ENCODE measurements at regions not wholly inside any gene's neighbourhood (a gene's known extent, or its start where the extent isn't known, plus 50 kb on each side); places are given as distances from the start of the nearest gene placed in this dataset.

DNA sequence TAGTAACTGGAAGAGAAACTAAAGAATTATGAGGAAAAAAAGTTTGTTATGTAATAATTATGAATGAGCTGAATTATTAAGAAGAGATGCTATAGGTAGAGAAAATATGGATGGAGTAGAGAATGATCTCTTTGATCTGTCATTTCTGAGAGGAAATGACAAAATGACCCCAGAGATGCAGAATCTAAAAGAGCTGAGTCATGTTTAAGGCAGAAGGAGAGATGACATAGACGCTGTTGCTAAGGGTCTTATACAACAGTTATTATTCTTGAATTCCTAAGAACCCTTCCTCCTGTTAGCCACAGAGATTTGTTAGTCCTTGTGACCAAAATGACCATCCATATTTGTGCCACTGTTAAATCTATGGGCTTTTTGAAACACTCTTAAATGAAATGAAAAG, 58.3 kb upstream of the FREM2 start:
- H3K4me1 ChIP-seq (ENCODE audit: low read length) = no peaks in the 10 kb centered on the region
- 0 out of 2 replicates have a peak, but pooled peaks cover 2% of the 10 kb centered on the region for H3K27me3 ChIP-seq (ENCODE audit: low read length)
- no peak for DNase-seq
- H3K9me2 ChIP-seq (replicated peaks; ENCODE audit: insufficient read depth, low read length) = no peaks in the 10 kb centered on the region
- no peak overlapping the region for H2AFZ ChIP-seq (ENCODE audit: low read length)
- no peaks in the 10 kb centered on the region for H4K20me1 ChIP-seq (ENCODE audit: insufficient read depth, low read depth, low read length)
- no peak overlapping the region for H3K9ac ChIP-seq (ENCODE audit: low read length)
- no peaks in the 10 kb centered on the region for H3K9me3 ChIP-seq (ENCODE audit: low read length)
- H3K79me2 ChIP-seq (ENCODE audit: low read length) = no peaks in the 10 kb centered on the region
- H3K4me3 ChIP-seq (ENCODE audit: low read length) = no peak overlapping the region
- H3K4me2 ChIP-seq (ENCODE audit: low read depth, low read length, poor library complexity, severe bottlenecking) = no peak overlapping the region
- H3K36me3 ChIP-seq (ENCODE audit: insufficient read depth, low read length) = no peaks in the 10 kb centered on the region
- no peak overlapping the region for H3K27ac ChIP-seq (ENCODE audit: low read length)

DNA sequence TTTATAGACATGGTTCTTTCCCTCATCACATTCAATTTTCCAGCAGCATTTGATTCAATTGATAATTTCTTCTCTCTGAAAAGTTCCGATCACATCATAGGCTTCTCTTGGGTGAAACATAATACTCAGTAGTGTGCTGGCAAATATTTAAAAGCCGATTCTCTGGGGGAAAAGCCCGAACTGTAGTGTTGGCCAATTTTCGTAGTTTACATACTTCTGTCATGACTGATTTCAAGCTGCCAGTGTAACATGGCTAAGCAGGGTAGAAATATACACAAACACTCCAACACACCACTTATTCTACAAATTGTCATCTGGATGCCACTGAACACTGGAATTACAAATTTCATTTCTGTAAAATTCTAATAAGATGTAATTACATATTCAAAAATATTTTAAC, 56.1 kb upstream of the FREM2 start:
- Histone ChIP-seq H3K79me2 (ENCODE audit: low read length) (no peaks in the 10 kb centered on the region), H3K9me3 (ENCODE audit: low read length) (no peaks in the 10 kb centered on the region), H3K9me2 (replicated peaks; ENCODE audit: insufficient read depth, low read length) (no peaks in the 10 kb centered on the region), H3K27me3 (ENCODE audit: low read length) (no peaks in the 10 kb centered on the region), H3K4me1 (ENCODE audit: low read length) (no peaks in the 10 kb centered on the region), H3K27ac (ENCODE audit: low read length) (no peak overlapping the region), H3K36me3 (ENCODE audit: insufficient read depth, low read length) (no peaks in the 10 kb centered on the region), H2AFZ (ENCODE audit: low read length) (no peak overlapping the region), H3K4me2 (ENCODE audit: low read depth, low read length, poor library complexity, severe bottlenecking) (no peak overlapping the region), H3K4me3 (ENCODE audit: low read length) (no peak overlapping the region), H3K9ac (ENCODE audit: low read length) (no peak overlapping the region), H4K20me1 (ENCODE audit: insufficient read depth, low read depth, low read length) (no peaks in the 10 kb centered on the region)
- DNase-seq = no peak

DNA sequence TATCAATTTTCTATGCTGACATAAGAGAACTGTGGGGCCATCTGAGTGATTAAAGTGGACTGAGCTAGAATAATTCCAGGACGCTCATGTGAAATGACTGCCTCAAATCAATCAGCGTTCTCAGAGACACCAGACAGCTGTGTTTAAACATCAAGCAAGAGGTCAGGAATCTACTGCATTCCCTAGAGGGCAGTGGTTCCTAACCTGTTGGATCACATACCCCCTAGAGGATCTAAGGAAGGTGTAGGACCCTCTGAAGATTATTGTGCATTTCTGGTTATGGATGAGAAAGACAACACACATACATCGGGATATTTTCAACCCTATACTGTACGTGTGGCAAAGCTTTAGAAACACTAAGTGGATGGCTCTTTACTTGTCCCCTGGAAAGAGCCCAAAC, 51.8 kb upstream of the FREM2 start:
- H3K27ac ChIP-seq (ENCODE audit: low read length) = no peak overlapping the region
- no peaks in the 10 kb centered on the region for H3K36me3 ChIP-seq (ENCODE audit: insufficient read depth, low read length)
- no peak overlapping the region for H2AFZ ChIP-seq (ENCODE audit: low read length)
- H3K27me3 ChIP-seq (ENCODE audit: low read length) = no peaks in the 10 kb centered on the region
- no peaks in the 10 kb centered on the region for H3K9me2 ChIP-seq (replicated peaks; ENCODE audit: insufficient read depth, low read length)
- no peaks in the 10 kb centered on the region for H4K20me1 ChIP-seq (ENCODE audit: insufficient read depth, low read depth, low read length)
- DNase-seq = no peak
- H3K4me1 ChIP-seq (ENCODE audit: low read length) = no peaks in the 10 kb centered on the region
- H3K9ac ChIP-seq (ENCODE audit: low read length) = no peak overlapping the region
- H3K4me3 ChIP-seq (ENCODE audit: low read length) = no peak overlapping the region
- H3K4me2 ChIP-seq (ENCODE audit: low read depth, low read length, poor library complexity, severe bottlenecking) = no peak overlapping the region
- no peaks in the 10 kb centered on the region for H3K9me3 ChIP-seq (ENCODE audit: low read length)
- no peaks in the 10 kb centered on the region for H3K79me2 ChIP-seq (ENCODE audit: low read length)

DNA sequence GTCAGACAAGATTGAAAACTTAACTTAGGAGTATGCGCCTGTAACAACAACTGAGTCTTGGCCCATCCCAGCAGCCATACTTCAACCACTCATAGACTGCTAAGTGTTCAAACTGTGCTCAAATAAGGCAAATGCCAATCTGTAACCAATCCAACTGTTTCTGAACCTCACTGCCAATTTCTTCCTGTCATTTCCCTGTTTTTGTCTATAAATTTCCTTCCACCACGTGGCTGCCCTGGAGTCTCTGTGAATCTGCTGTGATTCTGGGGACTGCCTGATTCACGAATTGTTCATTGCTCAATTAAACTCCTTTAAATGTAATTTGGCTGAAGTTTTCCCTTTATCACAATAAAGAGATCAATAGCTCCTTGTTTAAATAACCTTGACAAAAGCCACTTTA, 50.8 kb upstream of the FREM2 start:
- Histone ChIP-seq H3K9ac (ENCODE audit: low read length) (no peak overlapping the region), H3K27ac (ENCODE audit: low read length) (no peak overlapping the region), H3K4me1 (ENCODE audit: low read length) (no peaks in the 10 kb centered on the region), H3K79me2 (ENCODE audit: low read length) (no peaks in the 10 kb centered on the region), H3K9me3 (ENCODE audit: low read length) (no peaks in the 10 kb centered on the region), H3K9me2 (replicated peaks; ENCODE audit: insufficient read depth, low read length) (no peaks in the 10 kb centered on the region), H3K4me2 (ENCODE audit: low read depth, low read length, poor library complexity, severe bottlenecking) (no peak overlapping the region), H3K36me3 (ENCODE audit: insufficient read depth, low read length) (no peaks in the 10 kb centered on the region), H4K20me1 (ENCODE audit: insufficient read depth, low read depth, low read length) (no peaks in the 10 kb centered on the region), H3K27me3 (ENCODE audit: low read length) (no peaks in the 10 kb centered on the region), H2AFZ (ENCODE audit: low read length) (no peak overlapping the region), H3K4me3 (ENCODE audit: low read length) (no peak overlapping the region)
- no peak for DNase-seq

DNA sequence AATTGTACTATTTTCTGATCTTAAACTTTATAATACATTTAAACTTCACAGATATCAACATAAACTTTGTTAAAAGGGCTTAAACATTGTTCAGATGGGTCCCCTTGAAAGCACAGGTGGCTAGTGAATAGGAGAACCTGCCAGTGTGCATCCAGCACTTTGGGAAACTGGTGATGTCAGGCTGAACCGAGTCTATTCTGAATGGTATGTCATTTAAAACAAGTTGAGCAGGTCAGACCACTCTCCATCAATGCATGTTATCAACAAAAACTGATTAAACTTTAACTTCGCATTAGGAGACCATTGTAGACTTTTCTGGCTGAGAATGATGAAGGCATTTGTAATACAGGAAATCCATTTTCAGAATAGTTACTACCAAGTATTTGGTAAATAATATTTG, 50.1 kb upstream of the FREM2 start:
- Histone ChIP-seq H3K4me3 (ENCODE audit: low read length) (no peak overlapping the region), H3K9me2 (replicated peaks; ENCODE audit: insufficient read depth, low read length) (no peaks in the 10 kb centered on the region)
- no peak for DNase-seq

More for the DNA sequence above, 50.1 kb upstream of the FREM2 start:
- Histone ChIP-seq H3K4me2 (ENCODE audit: low read depth, low read length, poor library complexity, severe bottlenecking) (no peak overlapping the region), H3K36me3 (ENCODE audit: insufficient read depth, low read length) (no peaks in the 10 kb centered on the region), H3K27ac (ENCODE audit: low read length) (no peak overlapping the region), H3K9me3 (ENCODE audit: low read length) (no peaks in the 10 kb centered on the region), H3K27me3 (ENCODE audit: low read length) (no peaks in the 10 kb centered on the region), H3K79me2 (ENCODE audit: low read length) (no peaks in the 10 kb centered on the region), H2AFZ (ENCODE audit: low read length) (no peak overlapping the region), H3K4me1 (ENCODE audit: low read length) (no peaks in the 10 kb centered on the region), H4K20me1 (ENCODE audit: insufficient read depth, low read depth, low read length) (no peaks in the 10 kb centered on the region), H3K9ac (ENCODE audit: low read length) (no peak overlapping the region)
